ENCODE measurements at regions not wholly inside any gene's neighbourhood (a gene's known extent, or its start where the extent isn't known, plus 50 kb on each side); places are given as distances from the start of the nearest gene placed in this dataset.

GRCh38 chr1:58426918-58427317 is 119.6 kb downstream of the OMA1 start:
- TF ChIP-seq ZBED1 (IDR thresholded peaks at IDR 0.05) (no peak), FUS (optimal IDR thresholded peaks at IDR 0.05; ENCODE audit: low read depth, low read length) (no peak), ZNF165 (CRISPR knock-in tag; IDR thresholded peaks at IDR 0.05; ENCODE audit: borderline replicate concordance) (no peak)

All from K562 (cell line).